ENCODE measurements at regions not wholly inside any gene's neighbourhood (a gene's known extent, or its start where the extent isn't known, plus 50 kb on each side); places are given as distances from the start of the nearest gene placed in this dataset.

GRCh38 chr1:172717722-172718465 is 59.0 kb downstream of the FASLG start:
- DNase-seq = no peak
- TF ChIP-seq POLR2A (IDR thresholded peaks at IDR 0.05) = no peak
- no peak for TF ChIP-seq CTCF (IDR thresholded peaks at IDR 0.05)
- intact Hi-C loops (cut with DNase I; ENCODE audit: low total_unique reads) = no loop called here
- H3K4me3 ChIP-seq = no peak overlapping the region
- no peaks in the 10 kb centered on the region for H3K27me3 ChIP-seq
- no peaks in the 10 kb centered on the region for H3K9me3 ChIP-seq
- no peaks in the 10 kb centered on the region for H3K4me1 ChIP-seq
- no peak overlapping the region for H3K27ac ChIP-seq
- H3K36me3 ChIP-seq = no peaks in the 10 kb centered on the region

DNA sequence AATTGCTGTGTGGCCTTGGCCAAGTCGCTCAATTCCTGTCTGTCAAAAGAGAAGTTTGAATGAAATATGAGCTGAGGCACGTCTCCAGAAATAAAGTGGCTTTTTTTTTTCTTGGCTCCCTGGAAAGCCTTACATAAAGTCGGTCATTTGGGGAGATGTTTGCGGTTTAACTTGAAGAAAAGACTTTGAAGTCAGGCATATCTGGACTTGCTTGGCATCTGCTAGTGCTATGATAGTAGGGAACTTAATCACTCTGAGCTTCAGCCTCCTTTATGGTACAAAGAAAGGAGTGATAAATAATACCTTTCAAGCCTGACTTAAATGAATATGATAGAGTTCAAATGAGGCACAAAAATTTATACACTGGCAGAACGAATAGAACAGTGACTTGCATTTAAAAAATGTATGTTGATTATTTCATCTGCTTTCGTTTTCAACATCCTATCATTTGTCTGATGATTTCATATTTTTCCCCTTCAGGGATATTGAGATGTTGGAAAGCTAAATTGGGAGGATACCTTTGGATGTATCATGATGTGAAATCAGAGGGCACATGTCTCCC is 60.2 kb downstream of the FASLG start:
- Histone ChIP-seq H3K27ac (no peak overlapping the region), H3K36me3 (no peaks in the 10 kb centered on the region), H3K4me3 (no peak overlapping the region), H3K9me3 (no peaks in the 10 kb centered on the region), H3K27me3 (no peaks in the 10 kb centered on the region), H3K4me1 (no peaks in the 10 kb centered on the region)
- no peak for DNase-seq
- TF ChIP-seq CTCF (IDR thresholded peaks at IDR 0.05) = no peak
- no peak for TF ChIP-seq POLR2A (IDR thresholded peaks at IDR 0.05)
- intact Hi-C loops (cut with DNase I; ENCODE audit: low total_unique reads) = no loop called here

DNA sequence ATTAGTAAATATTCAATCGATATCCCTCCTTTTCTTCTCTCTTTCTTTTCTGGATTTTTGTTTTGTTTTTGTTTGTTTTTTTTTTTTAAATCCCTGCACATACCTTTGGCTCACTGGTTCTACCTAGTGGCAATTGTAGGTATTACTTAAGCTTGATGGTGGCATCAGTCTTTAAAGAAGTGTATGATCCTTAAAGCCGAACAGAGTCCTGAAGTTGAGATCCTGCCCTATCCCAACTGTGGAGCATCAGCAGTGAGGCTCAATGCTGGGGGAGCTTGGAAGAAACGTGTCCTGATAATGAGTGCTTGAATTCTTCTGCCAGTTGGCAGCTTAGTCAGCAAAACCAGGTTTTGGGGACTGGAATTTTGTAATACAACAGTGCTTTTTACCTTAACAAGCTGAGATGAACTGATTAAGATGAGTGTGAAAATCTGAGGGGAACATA is 60.8 kb downstream of the FASLG start:
- no peaks in the 10 kb centered on the region for H3K36me3 ChIP-seq
- TF ChIP-seq POLR2A (IDR thresholded peaks at IDR 0.05) = no peak
- peak; percentile 20 to 56 (median 38) for TF ChIP-seq CTCF (IDR thresholded peaks at IDR 0.05)
- intact Hi-C loops (cut with DNase I; ENCODE audit: low total_unique reads) = no loop called here
- H3K4me3 ChIP-seq = no peak overlapping the region
- no peak for DNase-seq
- no peaks in the 10 kb centered on the region for H3K27me3 ChIP-seq
- H3K27ac ChIP-seq = no peak overlapping the region
- no peaks in the 10 kb centered on the region for H3K9me3 ChIP-seq
- no peaks in the 10 kb centered on the region for H3K4me1 ChIP-seq

DNA sequence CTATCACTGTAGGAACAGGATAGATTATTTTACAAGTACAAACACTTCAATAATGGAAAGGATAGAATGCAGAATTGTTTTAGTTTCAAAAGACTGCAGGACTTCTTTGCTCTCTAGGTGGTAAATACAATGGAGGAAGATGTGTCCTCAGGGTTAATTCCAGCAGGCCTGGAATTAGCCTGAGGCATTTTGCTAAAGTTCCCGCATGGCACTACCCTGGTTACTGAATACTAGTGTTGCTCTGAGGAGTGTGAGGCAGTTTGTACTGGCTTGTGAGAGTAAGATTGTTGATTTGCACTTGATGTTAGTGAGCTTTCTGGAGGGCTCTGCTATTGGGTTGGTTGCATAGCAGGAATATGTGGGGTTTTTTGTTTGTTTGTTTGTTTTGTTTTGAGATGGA is 61.4 kb downstream of the FASLG start:
- no peak for TF ChIP-seq POLR2A (IDR thresholded peaks at IDR 0.05)
- TF ChIP-seq CTCF (IDR thresholded peaks at IDR 0.05) = no peak
- no peaks in the 10 kb centered on the region for H3K27me3 ChIP-seq
- H3K4me3 ChIP-seq = no peak overlapping the region
- intact Hi-C loops (cut with DNase I; ENCODE audit: low total_unique reads) = no loop called here
- H3K9me3 ChIP-seq = no peaks in the 10 kb centered on the region
- DNase-seq = no peak
- H3K27ac ChIP-seq = no peak overlapping the region
- no peaks in the 10 kb centered on the region for H3K36me3 ChIP-seq
- H3K4me1 ChIP-seq = no peaks in the 10 kb centered on the region

DNA sequence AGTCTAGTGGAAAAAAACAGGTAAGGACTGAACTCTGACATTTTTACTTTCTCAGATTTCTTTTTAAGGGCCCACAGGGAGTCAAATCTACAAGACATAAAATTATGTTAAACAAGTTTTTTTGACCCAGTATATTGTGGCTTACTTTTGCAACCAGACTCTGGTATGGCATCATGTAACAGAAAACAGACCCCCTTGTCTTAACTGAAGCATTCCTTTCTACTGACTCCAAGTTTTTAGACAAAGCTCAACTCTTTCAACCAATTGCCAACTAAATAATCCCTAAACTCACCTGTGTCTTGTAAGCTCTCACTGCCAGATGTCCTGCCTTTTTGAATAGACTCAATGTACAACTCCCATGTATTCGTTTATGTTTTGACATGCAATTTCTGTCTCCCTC is 64.3 kb downstream of the FASLG start:
- Histone ChIP-seq H3K27ac (no peak overlapping the region), H3K4me1 (no peaks in the 10 kb centered on the region), H3K9me3 (peaks cover 0 to 4% of the 10 kb centered on the region in 2 donors), H3K36me3 (no peaks in the 10 kb centered on the region), H3K27me3 (no peaks in the 10 kb centered on the region), H3K4me3 (no peak overlapping the region)
- intact Hi-C loops (cut with DNase I; ENCODE audit: low total_unique reads) = no loop called here
- DNase-seq = no peak
- TF ChIP-seq CTCF (IDR thresholded peaks at IDR 0.05) (no peak), POLR2A (IDR thresholded peaks at IDR 0.05) (no peak)

All from uterus (tissue), 3 donors.